ENCODE measurements at regions not wholly inside any gene's neighbourhood (a gene's known extent, or its start where the extent isn't known, plus 50 kb on each side); places are given as distances from the start of the nearest gene placed in this dataset.
"Not testable (repeated sequence)": the region's sequence is repeated elsewhere in the genome, so short reads cannot be mapped to it uniquely, and the experiment has no call there.

- DNase-seq = no peak
These were observed 122.6 kb upstream of the FREM1 start for GRCh38 chr9:15032860-15033259.

- DNase-seq = no peak
These were observed 110.9 kb upstream of the FREM1 start for GRCh38 chr9:15021146-15021545.

DNA sequence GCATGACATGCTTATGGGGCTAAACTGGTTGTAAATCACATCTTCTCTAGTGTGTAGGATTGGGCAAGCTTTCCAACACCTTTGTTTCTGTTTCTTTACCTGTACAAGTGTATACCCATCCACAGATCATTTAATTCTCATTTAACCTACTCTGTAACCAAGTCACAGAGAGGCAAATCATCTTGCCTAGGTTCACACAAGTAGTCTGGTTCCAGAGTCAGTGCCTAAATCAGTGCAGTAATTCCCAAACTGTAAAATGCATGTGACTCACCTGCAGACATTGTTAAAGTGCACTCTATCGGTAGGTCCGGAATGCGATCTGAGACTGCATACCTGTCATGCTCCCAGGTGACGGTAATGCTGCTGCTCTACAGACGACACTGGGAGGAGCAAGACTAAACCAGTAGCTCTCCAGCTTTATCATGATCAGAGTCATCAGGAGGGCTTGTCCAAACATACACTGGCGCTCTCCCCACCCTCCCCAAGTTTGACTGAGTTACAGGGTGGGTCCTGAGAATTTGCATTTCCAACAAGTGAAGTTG is 107.9 kb upstream of the FREM1 start:
- DNase-seq = no peak

DNA sequence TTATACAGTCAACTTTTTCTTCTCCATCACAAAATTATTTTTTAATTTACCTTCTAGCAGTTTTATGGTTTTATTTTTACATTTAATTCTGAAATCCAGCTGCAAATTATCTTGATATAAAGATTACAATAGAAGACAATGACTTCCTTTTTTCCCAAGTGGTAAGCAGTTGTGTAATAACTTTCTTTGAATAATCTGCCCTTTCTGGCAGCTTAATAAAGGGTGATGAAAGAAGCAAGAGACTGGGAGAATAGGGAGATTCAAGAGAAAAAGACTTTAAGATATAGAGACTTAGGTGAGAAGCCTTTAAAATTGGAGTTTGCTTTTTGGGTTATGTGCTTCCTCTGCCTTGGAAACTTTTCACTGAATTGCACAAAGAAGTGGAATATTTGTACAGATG is 100.4 kb upstream of the FREM1 start:
- DNase-seq = no peak

DNA sequence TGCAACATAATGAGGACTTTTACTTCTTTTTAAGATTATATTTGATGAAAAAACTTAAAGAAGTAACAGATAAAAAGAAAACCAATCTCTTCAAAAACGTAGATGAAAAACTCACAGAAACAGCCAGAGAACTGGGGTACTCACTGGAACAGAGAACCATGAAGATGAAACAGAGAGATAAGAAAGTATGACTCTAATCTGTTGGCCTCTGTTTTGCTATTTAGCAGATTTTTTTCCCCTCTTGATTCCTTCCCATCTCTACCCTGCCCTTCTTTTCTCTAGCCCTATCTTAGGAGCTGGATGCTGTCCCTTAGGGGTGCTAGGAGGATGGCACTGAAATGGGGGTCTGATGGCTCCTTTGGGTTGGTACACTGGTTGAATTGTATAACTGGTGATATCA is 97.5 kb upstream of the FREM1 start:
- no peak for DNase-seq

GRCh38 chr9:14994738-14995137 is 84.5 kb upstream of the FREM1 start:
- DNase-seq = no peak

GRCh38 chr9:14993901-14994554 is 83.8 kb upstream of the FREM1 start:
- DNase-seq = no peak

- peak; percentile 65 to 75 for DNase-seq
These were observed 83.0 kb upstream of the FREM1 start for GRCh38 chr9:14993061-14993800.

GRCh38 chr9:14992516-14992915 is 82.3 kb upstream of the FREM1 start:
- DNase-seq = no peak

DNA sequence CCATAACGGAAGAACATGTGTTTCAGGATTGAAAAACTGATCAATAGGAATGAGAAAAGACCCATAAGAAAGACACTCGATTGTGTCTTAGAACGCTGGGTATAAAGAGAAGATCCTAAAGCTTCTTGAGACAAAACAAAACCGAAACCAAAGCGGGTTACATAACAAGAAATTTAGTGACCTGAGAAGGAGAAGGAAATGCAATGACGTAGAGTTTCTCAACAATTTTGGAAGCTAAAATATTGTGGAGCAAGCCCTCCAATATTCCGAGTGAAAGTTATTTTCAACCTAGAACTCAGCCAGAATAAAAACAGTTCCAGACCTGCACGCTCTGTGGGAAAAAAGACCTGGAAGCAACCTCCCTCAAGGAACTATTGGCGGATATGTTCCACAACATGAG is 81.9 kb upstream of the FREM1 start:
- DNase-seq = no peak

- DNase-seq = not testable (repeated sequence)
These were observed 80.4 kb upstream of the FREM1 start for GRCh38 chr9:14990647-14991046.

DNA sequence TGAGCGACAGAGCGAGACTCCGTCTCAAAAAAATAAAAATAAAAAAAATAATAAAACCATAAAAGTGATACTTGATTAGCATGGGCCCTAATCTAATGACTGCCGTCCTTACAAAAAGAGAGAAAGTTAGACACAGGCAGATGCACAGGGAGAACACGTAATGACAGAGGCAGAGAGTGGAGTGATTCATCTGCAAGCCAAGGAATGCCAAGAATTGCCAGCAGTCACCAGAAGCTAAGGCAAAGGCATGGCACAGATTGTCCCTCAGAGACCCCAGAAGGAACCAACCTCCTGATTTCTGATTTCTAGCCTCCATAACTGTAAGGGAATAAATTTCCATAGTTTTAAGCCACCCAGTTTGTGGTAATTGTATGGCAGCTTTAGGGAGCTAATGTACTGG is 79.6 kb upstream of the FREM1 start:
- no peak for DNase-seq

DNA sequence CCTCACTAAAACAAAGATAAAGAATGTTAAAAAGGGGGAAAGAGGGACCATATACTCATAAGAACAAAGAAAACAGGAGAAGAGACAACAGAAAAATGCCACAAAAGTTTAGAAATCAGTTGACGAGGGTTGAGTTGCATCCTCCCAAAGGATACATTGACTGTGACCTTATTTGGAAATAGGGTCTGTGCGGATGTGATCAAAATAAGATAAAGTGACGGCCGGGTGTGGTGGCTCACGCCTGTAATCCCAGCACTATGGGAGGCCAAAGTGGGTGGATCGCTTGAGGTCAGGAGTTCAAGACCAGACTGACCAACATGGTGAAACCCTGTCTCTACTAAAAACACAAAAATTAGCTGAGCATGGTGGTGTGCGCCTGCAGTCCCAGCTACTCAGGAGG is 79.1 kb upstream of the FREM1 start:
- DNase-seq = not testable (repeated sequence)

DNA sequence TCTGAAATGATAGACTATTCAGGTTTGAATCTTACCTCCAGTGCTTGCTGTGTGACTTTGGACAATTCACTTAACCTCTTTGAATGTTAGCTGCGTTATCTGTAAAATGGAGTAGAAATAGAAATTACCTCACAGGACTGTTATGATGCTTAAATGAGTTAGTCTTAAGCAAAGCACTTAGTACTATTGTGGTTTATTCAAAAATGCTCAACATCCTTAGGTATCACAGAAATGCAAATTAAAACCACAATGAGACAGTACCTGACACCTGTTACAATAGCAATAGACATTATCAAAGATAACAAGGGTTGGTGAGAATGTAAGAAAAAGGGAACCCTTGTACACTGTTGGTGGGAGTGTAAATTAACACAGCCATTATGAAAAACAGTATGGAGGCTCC is 77.6 kb upstream of the FREM1 start:
- no peak for DNase-seq

- no peak for DNase-seq
These were observed 75.2 kb upstream of the FREM1 start for GRCh38 chr9:14985419-14985818.

DNA sequence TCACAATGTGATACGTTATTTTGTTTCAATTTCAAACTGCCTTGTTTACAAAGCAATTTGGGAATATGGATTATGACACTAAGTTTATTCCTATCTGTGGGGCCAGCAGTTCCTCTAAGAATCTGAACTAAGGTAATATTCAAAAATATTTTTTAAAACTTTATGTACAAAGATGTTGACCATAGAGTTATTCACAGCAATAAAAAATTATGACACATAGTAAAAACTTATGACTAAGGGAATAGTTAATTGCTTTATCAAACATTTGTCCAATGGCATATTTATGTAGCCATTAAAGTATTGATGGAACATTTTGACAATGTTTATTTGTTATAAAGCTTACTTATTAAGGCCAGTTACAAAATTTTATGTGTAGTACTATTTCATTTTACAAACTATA is 73.4 kb upstream of the FREM1 start:
- DNase-seq = no peak

- no peak for DNase-seq
These were observed 71.2 kb upstream of the FREM1 start for GRCh38 chr9:14981291-14981950.

DNA sequence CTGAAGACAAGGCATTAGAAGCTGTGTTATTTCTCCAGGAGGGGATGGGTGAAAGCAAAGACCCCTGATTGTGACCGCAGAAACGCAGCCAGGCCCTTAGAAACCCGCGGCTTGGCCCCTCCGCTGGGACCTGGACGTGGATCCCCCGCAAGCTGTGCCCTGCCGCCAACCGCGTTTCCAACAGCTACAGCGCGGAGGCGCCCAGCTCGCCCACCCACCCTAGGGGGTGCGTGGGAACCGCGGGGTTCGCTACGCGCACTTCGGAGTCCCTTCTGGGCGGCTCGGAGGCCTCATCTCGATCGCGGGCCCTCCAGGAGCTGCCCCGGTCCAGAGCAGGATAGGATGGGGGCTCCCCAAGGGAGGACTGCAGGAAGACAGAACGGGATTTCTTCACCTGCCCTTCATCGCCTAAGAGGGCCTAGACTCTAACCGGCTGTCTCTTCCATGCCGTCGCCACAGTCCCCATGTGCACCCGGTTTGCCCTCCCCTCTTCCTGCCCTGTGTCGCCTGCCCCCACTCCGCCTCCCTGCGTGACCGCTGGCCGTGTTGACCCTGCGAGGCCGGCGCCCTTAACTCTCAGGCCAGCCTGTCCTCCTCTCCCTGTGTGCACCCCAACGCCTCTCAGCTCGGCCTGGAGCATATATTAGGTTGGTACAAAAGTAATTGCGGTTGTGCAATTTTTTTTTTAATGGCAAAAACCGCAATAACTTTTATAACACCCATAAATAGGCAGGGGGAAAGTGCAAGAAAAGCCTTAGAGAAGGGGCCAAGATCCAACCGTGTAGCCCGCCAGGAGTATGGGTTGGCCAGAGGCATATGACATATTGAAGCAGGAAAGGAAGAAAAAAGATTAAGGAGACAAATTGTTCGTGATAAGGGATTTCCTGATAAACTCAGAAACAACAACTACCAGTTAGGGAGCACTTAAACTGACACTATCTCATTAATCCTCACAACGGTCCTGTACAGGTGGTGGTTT is 68.1 kb upstream of the FREM1 start:
- no peak for DNase-seq

DNA sequence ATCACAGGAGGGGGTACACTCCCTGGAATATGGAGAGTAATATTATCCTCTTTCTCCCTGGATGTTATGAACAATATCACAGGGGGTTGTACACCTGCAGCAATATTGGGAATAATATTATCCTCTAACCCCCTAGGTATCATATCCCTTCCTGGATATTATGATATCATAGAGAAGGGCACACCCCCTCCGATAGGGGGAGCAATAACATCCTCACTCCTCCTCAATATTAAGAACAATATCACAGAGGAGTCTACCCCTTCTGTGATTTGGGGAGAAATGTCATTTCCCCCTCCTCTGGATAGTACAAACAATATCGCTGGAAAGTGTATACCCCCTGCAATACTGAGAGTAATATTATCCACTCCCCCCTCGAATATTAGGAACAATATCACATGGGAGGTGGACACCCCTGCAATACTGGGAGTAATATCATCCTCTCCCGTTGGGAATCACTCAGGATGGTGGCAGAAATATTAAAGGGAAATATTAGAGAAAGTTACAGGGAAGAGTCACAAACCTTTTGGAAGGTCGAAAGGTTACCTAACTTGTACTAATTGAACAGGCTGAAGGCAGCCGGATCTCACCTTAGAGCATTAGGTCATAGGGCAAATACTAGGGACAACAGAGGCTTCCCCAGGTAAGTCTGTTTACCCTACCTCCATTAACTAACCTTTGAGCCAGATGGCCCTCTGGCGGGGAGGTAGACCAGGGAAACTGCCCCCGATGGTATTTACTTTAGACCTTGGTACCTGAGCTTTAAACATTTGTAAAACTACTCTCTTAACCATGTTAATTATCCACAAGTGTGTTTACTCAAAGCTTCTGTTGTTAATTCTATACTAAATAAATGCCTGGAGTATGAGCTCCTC is 57.5 kb upstream of the FREM1 start:
- DNase-seq = no peak

DNA sequence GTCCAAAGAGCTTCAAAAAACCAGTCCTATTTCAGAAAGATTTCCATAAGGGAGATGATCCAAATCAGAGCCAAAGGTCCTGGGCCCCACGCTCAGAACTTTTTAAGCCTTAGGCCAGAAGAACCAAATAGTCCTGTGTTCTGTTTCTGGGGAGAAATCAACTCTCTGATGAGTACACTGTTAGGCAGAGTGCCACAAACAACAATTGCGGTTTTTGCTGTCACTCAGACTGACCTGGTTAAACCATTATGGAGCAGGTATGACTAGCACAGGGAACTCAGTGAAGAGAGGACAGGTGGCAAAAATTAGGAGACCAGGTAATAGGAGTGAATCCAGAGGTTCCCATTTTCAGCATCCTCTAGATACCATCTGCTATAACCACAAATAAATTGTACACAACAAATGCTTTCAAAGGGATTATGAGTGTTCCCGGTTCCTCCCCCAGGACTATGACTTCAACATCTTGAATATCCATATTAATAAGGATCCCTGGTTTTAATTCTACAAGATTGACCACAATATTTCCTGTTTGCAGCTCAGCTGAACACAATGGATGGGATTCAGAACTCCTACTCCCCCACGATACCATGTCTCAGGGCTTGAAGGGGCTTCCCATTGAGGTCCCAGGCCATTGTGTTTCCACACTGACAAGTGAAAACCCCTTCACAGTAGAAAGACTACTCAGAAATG is 52.1 kb upstream of the FREM1 start:
- no peak for DNase-seq

Measured in hippocampal formation (tissue), 2 donors.